ENCODE measurements at regions not wholly inside any gene's neighbourhood (a gene's known extent, or its start where the extent isn't known, plus 50 kb on each side); places are given as distances from the start of the nearest gene placed in this dataset.

DNA sequence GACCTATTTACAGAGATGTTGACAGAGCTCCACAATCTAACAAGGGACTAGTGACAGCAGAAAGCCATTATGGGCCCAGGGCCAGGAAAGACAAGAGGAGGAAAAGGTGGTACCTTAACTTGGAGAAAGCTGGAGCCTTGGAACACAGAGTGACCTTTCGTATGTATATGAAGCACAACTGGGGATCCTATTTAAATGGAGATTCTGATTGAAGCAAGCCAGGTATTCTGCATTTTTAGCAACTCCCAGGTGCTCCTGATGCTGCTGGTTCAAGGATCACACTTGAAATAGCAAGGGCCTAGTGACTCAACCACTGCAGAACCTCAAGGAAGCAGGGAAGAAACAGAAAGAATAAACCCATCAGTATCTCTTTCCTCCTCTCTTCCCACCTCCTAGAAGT is 99.4 kb downstream of the TMEM47 start:
- TF ChIP-seq, protein P1, sequence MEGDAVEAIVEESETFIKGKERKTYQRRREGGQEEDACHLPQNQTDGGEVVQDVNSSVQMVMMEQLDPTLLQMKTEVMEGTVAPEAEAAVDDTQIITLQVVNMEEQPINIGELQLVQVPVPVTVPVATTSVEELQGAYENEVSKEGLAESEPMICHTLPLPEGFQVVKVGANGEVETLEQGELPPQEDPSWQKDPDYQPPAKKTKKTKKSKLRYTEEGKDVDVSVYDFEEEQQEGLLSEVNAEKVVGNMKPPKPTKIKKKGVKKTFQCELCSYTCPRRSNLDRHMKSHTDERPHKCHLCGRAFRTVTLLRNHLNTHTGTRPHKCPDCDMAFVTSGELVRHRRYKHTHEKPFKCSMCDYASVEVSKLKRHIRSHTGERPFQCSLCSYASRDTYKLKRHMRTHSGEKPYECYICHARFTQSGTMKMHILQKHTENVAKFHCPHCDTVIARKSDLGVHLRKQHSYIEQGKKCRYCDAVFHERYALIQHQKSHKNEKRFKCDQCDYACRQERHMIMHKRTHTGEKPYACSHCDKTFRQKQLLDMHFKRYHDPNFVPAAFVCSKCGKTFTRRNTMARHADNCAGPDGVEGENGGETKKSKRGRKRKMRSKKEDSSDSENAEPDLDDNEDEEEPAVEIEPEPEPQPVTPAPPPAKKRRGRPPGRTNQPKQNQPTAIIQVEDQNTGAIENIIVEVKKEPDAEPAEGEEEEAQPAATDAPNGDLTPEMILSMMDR (IDR thresholded peaks at IDR 0.05; ENCODE audit: low read depth, low read length, poor library complexity, severe bottlenecking): no peak
- TF ChIP-seq EZH2phosphoT487 (IDR thresholded peaks at IDR 0.05; ENCODE audit: borderline replicate concordance, low read length): no peak
